AG10803 (cell line): ENCODE measurements at regions not wholly inside any gene's neighbourhood (a gene's known extent, or its start where the extent isn't known, plus 50 kb on each side); places are given as distances from the start of the nearest gene placed in this dataset.

Experiments used
- DNase-seq: peaks from one replicate; pipeline ENCODE4 v3.0.0; 2010; ENCODE audit warnings: low read depth
- H3K4me3 ChIP-seq: 2 replicates; pipeline ENCODE4 v1.5.1; 2011; ENCODE audit warnings: mild to moderate bottlenecking, low read length, control low read depth
- CTCF ChIP-seq: conservative IDR thresholded peaks from 2 replicates; pipeline ENCODE4 v1.5.1; 2011; ENCODE audit warnings: mild to moderate bottlenecking, low read length, control low read depth, inconsistent platforms

GRCh38 chr4:14143892-14144291 is 516.4 kb upstream of the BOD1L1 start:
- TF ChIP-seq CTCF: no peak
- no peak overlapping the region for H3K4me3 ChIP-seq
- no peak for DNase-seq

DNA sequence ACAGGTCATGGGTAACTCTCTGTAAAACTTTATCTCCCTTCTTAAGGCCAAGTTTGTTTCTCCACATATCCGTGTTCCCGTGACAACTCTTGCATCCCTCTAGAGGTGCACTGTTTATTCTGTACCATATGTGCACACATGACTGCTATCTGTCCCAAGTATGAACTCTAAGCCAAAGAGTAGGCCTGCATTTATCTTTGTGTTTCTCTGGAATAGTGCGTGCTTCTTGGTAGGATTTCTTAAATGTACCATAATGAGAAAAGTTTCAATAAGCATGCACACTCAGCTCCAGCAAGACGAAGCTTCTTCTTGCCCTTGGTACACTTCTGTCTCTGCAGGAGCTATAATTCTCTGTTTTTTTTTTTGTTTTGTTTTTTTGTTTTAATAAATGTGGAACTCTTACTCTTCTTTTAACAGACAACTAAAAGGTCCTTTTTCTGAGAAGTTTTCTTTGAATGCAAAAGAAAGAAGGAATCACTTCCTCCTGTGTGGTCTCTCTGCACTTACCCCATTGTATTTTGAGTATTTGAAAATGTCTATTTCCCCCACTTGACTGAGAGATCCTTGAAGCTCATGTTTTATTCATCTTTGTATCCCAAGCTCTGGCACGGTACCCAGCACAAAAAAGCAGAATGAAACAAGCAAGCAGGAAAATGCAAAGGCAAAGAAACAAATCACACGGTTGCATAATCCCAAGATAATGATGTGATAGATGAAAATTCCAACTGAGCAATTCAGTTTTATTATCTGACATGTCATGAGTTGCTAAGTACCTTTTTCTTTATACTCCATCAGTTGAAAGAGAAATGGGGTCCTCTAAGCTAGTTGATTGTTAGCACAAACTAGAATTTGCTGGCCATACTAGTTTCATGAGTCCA is 521.9 kb upstream of the BOD1L1 start:
- no peak for DNase-seq
- no peak overlapping the region for H3K4me3 ChIP-seq
- TF ChIP-seq CTCF: no peak

DNA sequence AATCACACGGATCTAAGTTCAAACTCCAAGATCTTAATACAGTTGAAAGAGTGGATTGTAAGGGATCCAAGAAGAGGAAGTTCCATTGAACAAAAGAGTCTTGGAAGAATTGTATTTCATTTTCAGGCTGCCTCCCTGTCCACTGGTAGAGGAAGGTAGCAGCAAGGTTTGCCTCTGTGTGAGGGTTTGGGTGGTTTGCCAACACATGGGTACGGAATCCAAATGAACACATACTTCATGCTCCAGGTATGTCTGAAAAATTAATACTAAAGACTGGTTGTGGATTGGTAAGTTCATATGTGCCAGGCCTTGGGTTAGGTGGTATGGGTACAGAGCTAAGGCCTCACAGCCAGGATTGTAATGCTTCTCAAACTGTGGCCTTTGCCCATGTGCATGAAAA is 523.6 kb upstream of the BOD1L1 start:
- peak; percentile 20 for DNase-seq
- TF ChIP-seq CTCF: no peak
- H3K4me3 ChIP-seq: no peak overlapping the region

DNA sequence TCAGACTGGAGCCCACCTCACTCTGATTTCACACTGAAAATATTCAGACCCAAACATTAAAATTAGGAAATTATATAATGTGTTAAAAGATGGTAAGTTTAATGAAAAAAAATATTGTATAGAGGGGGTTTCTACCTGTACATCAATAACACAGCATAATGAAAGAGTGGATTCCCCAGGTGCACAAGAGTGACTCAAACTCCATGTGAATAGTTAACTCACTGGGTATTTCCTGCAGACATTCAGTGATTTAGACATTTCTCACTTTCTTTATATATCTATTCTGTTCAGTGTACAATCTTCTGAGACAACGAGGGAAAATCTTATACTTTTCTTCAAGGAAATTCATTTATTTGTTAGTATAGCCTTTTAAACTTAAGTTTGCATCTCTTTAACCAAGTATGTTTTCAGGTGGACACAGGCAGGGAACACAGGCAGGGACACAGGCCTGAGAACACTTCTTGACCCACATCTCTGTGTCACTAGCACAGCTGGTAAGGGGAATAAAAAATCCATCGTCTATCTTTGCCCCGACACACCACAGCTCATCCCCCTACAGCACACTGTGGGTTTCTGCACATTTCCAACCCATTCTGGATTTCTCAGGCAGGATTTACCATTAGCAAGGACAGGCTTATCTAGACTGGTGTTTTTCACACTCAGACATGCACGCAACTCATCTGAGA is 525.5 kb upstream of the BOD1L1 start:
- no peak overlapping the region for H3K4me3 ChIP-seq
- DNase-seq: no peak
- TF ChIP-seq CTCF: no peak

- no peak overlapping the region for H3K4me3 ChIP-seq
- DNase-seq: no peak
- no peak for TF ChIP-seq CTCF
These were observed 528.3 kb upstream of the BOD1L1 start for GRCh38 chr4:14155803-14156202.

DNA sequence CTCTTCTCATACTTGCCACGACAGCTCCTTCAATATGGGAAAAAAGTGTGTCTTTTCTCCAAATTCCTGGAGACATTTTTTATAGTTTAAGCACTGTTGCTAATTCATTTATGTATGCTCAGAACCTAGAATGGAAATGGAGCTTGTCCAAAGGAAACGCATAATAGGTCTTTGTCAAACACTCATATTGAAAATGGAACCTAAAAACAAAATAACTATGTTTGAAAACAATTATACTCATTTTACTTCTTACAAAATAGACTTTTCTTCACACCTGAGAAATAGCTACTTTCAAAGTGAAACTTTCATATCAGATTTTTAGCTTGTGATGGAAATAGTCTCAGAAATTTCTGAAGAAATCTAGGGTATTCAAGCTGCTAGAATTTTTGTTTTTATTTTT is 529.7 kb upstream of the BOD1L1 start:
- no peak for TF ChIP-seq CTCF
- no peak for DNase-seq
- no peak overlapping the region for H3K4me3 ChIP-seq
